GM03348 (cell line): ENCODE measurements at regions not wholly inside any gene's neighbourhood (a gene's known extent, or its start where the extent isn't known, plus 50 kb on each side); places are given as distances from the start of the nearest gene placed in this dataset.
A peak's percentile ranks its signal among the peaks of the same experiment; 100 is the strongest.

Source experiments
- DNase-seq: peaks from one replicate; pipeline ENCODE4 v3.0.0; 2012; ENCODE audit warnings: low spot score

GRCh38 chr9:86659413-86660046 lies 287.8 kb downstream of the GAS1 start:
- no peak for DNase-seq

- no peak for DNase-seq
Observed at GRCh38 chr9:86655147-86655546, 292.2 kb downstream of the GAS1 start.

- no peak for DNase-seq
Observed at GRCh38 chr9:86653466-86653865, 293.8 kb downstream of the GAS1 start.

- DNase-seq = peak; percentile 28
Observed at GRCh38 chr9:86652736-86653135, 294.6 kb downstream of the GAS1 start.

GRCh38 chr9:86649913-86650312 lies 295.7 kb upstream of the TUT7 start:
- DNase-seq = no peak

- no peak for DNase-seq
Observed at GRCh38 chr9:86648828-86649170, 294.6 kb upstream of the TUT7 start.

- DNase-seq = no peak
Observed at GRCh38 chr9:86648156-86648827, 294.1 kb upstream of the TUT7 start.

GRCh38 chr9:86645303-86645702 lies 291.1 kb upstream of the TUT7 start:
- no peak for DNase-seq

GRCh38 chr9:86644675-86645034 lies 290.4 kb upstream of the TUT7 start:
- DNase-seq = no peak

- no peak for DNase-seq
Observed at GRCh38 chr9:86643946-86644674, 289.9 kb upstream of the TUT7 start.

- DNase-seq = no peak
Observed at GRCh38 chr9:86642721-86643120, 288.5 kb upstream of the TUT7 start.

GRCh38 chr9:86641970-86642369 lies 287.8 kb upstream of the TUT7 start:
- no peak for DNase-seq

GRCh38 chr9:86639899-86640379 lies 285.7 kb upstream of the TUT7 start:
- no peak for DNase-seq

GRCh38 chr9:86639287-86639686 lies 285.1 kb upstream of the TUT7 start:
- DNase-seq = no peak

- DNase-seq = no peak
Observed at GRCh38 chr9:86638109-86638508, 283.9 kb upstream of the TUT7 start.

GRCh38 chr9:86637515-86637914 lies 283.3 kb upstream of the TUT7 start:
- peak; percentile 21 for DNase-seq

GRCh38 chr9:86636519-86636918 lies 282.3 kb upstream of the TUT7 start:
- no peak for DNase-seq

GRCh38 chr9:86636038-86636437 lies 281.8 kb upstream of the TUT7 start:
- no peak for DNase-seq

GRCh38 chr9:86634501-86634900 lies 280.3 kb upstream of the TUT7 start:
- no peak for DNase-seq

- DNase-seq = no peak
Observed at GRCh38 chr9:86633945-86634344, 279.7 kb upstream of the TUT7 start.

GRCh38 chr9:86632537-86632936 lies 278.3 kb upstream of the TUT7 start:
- DNase-seq = no peak

GRCh38 chr9:86629530-86629929 lies 275.3 kb upstream of the TUT7 start:
- DNase-seq = no peak

- DNase-seq = no peak
Observed at GRCh38 chr9:86626802-86627201, 272.6 kb upstream of the TUT7 start.
